ENCODE measurements at regions not wholly inside any gene's neighbourhood (a gene's known extent, or its start where the extent isn't known, plus 50 kb on each side); places are given as distances from the start of the nearest gene placed in this dataset.

GRCh38 chr10:94084344-94084743 is 90.6 kb downstream of the PLCE1 start:
- TF ChIP-seq ZNF326 (CRISPR knock-in tag; IDR thresholded peaks at IDR 0.05; ENCODE audit: borderline replicate concordance) (no peak), SP4 (CRISPR knock-in tag; IDR thresholded peaks at IDR 0.05) (no peak), CTCF (CRISPR knock-in tag; IDR thresholded peaks at IDR 0.05) (no peak), ZNF24 (IDR thresholded peaks at IDR 0.05) (no peak)
